Mammary epithelial cell (primary cell): ENCODE measurements at regions not wholly inside any gene's neighbourhood (a gene's known extent, or its start where the extent isn't known, plus 50 kb on each side); places are given as distances from the start of the nearest gene placed in this dataset.

Experiments used
- EZH2 ChIP-seq: IDR thresholded peaks from 2 replicates; pipeline ENCODE4 v1.6.1; 2012; ENCODE audit warnings: low read length, inconsistent platforms, borderline replicate concordance
- TF ChIP-seq, protein P1 (sequence below), 2 donors: IDR thresholded peaks in 1 of 2; conservative IDR thresholded peaks in 1 of 2; 2 replicates each; pipeline ENCODE4 v1.5.1; 2011 to 2012; ENCODE audit warnings: inconsistent platforms in 2 of 2, low read length in 2 of 2, mild to moderate bottlenecking in 2 of 2, control low read depth in 1 of 2, low read depth in 1 of 2; ENCODE audit not compliant: insufficient read depth in 1 of 2; ENCODE audit errors: extremely low read depth in 1 of 2

DNA sequence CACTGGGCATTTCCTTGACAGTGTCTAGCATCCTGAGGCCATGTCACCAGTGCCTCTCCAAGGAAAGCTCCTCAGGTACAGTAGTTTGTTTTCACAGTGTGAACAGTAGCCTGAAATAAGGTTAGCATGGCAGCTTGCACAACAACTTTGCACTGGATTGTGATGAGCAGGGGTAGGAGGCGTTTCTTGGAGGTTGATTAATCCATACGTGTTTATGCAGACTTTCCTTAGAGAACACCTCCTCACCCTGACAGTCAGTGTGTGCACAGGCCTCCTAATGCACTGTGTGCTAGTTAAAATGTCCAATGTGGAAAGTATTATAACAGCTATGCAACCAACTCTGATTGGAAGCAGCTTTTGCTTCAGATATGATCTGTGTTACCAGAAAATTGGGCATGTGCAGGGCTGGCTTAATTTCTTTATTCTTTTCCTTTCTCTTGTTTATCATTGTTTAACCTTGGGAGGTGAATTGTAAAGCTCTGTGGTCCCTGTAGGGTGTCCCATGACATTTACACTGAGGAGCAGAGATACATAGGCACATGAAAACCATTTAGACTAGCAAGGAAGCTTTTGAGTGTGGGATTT is 77.2 kb upstream of the LDAH start:
- TF ChIP-seq, protein P1, sequence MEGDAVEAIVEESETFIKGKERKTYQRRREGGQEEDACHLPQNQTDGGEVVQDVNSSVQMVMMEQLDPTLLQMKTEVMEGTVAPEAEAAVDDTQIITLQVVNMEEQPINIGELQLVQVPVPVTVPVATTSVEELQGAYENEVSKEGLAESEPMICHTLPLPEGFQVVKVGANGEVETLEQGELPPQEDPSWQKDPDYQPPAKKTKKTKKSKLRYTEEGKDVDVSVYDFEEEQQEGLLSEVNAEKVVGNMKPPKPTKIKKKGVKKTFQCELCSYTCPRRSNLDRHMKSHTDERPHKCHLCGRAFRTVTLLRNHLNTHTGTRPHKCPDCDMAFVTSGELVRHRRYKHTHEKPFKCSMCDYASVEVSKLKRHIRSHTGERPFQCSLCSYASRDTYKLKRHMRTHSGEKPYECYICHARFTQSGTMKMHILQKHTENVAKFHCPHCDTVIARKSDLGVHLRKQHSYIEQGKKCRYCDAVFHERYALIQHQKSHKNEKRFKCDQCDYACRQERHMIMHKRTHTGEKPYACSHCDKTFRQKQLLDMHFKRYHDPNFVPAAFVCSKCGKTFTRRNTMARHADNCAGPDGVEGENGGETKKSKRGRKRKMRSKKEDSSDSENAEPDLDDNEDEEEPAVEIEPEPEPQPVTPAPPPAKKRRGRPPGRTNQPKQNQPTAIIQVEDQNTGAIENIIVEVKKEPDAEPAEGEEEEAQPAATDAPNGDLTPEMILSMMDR (conservative IDR thresholded peaks at IDR 0.05 in 1 of 2, IDR thresholded peaks at IDR 0.05 in 1 of 2; ENCODE audit: extremely low read depth in 1 of 2, insufficient read depth in 1 of 2, low read depth in 1 of 2, low read length in 2 of 2), result no peak
- no peak for TF ChIP-seq EZH2
